ENCODE measurements at regions not wholly inside any gene's neighbourhood (a gene's known extent, or its start where the extent isn't known, plus 50 kb on each side); places are given as distances from the start of the nearest gene placed in this dataset.

DNA sequence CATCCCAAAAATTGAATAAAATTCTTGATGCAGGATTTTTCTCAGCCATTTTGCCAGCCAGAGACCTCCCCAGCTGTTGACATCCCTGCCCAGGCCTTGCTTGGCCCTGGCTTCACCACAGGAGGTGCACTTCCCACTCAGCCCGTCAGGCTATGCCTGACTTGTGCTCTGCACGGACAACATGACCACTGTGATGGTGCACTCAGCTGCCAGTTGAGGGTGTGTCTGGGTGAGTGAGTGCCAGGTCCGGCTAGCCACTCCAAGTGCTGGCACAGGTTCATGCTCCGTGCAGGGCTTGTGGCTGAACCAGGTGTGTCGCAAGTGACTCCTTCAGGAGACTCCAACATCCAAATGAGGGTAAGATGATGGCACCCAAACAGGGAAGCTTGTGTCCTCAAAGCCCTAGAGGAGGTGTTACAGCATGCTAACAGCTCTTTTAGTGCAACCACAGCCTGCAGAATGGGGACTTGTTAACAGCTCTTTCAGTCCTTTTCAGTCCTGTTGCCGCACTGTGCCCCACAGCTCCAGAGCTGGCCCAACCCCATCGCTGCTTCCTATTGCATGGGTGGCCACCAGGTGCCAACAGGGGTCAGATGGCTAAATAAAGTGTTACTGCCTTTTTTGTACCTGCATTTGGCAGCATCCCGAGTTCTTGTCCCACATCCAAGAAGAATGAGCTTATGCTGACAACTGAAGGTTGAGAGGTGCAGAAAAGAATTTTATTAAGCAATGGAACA, 380.7 kb downstream of the SLITRK5 start:
- TF ChIP-seq, protein P1, sequence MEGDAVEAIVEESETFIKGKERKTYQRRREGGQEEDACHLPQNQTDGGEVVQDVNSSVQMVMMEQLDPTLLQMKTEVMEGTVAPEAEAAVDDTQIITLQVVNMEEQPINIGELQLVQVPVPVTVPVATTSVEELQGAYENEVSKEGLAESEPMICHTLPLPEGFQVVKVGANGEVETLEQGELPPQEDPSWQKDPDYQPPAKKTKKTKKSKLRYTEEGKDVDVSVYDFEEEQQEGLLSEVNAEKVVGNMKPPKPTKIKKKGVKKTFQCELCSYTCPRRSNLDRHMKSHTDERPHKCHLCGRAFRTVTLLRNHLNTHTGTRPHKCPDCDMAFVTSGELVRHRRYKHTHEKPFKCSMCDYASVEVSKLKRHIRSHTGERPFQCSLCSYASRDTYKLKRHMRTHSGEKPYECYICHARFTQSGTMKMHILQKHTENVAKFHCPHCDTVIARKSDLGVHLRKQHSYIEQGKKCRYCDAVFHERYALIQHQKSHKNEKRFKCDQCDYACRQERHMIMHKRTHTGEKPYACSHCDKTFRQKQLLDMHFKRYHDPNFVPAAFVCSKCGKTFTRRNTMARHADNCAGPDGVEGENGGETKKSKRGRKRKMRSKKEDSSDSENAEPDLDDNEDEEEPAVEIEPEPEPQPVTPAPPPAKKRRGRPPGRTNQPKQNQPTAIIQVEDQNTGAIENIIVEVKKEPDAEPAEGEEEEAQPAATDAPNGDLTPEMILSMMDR (IDR thresholded peaks at IDR 0.05): no peak
- no peak for TF ChIP-seq POLR2A (IDR thresholded peaks at IDR 0.05)

All from ovary (tissue), 3 donors.